AG04449 (cell line): ENCODE measurements at regions not wholly inside any gene's neighbourhood (a gene's known extent, or its start where the extent isn't known, plus 50 kb on each side); places are given as distances from the start of the nearest gene placed in this dataset.
"Not testable (repeated sequence)": the region's sequence is repeated elsewhere in the genome, so short reads cannot be mapped to it uniquely, and the experiment has no call there.

ENCODE experiments used
- CTCF ChIA-PET: fragments of 350-600 bp; formaldehyde crosslinking; extraction: SDS; loops from one replicate; lab custom pipeline; 2021; ENCODE audit warnings: antibody characterized with exemption; lab: Yijun Ruan, JAX
- POLR2A ChIA-PET: fragments of 400-600, 350-600 bp; formaldehyde crosslinking; extraction: SDS; loops from one replicate; lab custom pipeline; 2020; ENCODE audit warnings: antibody characterized with exemption, inconsistent platforms; lab: Yijun Ruan, JAX
- DNase-seq: peaks from one replicate; pipeline ENCODE4 v3.0.0-alpha.2; 2010; ENCODE audit warnings: low read depth, low spot score
- H3K4me3 ChIP-seq: 2 replicates; pipeline ENCODE4 v1.5.1; 2011; ENCODE audit warnings: low read depth, mild to moderate bottlenecking, control low read depth, low read length
- TF ChIP-seq, protein P1 (sequence below): IDR thresholded peaks from one replicate; pipeline ENCODE4 v1.5.1; 2011; ENCODE audit warnings: mild to moderate bottlenecking, moderate library complexity, low read length, control low read depth, inconsistent platforms; ENCODE audit not compliant: insufficient read depth; ENCODE audit errors: missing control alignments

GRCh38 chrX:114210879-114211278 lies 373.0 kb upstream of the HTR2C start:
- no peak overlapping the region for H3K4me3 ChIP-seq
- CTCF ChIA-PET, result no interaction called here

GRCh38 chrX:114201622-114202021 lies 382.3 kb upstream of the HTR2C start:
- TF ChIP-seq, protein P1, sequence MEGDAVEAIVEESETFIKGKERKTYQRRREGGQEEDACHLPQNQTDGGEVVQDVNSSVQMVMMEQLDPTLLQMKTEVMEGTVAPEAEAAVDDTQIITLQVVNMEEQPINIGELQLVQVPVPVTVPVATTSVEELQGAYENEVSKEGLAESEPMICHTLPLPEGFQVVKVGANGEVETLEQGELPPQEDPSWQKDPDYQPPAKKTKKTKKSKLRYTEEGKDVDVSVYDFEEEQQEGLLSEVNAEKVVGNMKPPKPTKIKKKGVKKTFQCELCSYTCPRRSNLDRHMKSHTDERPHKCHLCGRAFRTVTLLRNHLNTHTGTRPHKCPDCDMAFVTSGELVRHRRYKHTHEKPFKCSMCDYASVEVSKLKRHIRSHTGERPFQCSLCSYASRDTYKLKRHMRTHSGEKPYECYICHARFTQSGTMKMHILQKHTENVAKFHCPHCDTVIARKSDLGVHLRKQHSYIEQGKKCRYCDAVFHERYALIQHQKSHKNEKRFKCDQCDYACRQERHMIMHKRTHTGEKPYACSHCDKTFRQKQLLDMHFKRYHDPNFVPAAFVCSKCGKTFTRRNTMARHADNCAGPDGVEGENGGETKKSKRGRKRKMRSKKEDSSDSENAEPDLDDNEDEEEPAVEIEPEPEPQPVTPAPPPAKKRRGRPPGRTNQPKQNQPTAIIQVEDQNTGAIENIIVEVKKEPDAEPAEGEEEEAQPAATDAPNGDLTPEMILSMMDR, result no peak
- POLR2A ChIA-PET, result no interaction called here
- H3K4me3 ChIP-seq, result no peak overlapping the region
- DNase-seq, result no peak
- CTCF ChIA-PET, result no interaction called here

More at GRCh38 chrX:114210879-114211278, 373.0 kb upstream of the HTR2C start:
- POLR2A ChIA-PET, result no interaction called here
- no peak for DNase-seq
- TF ChIP-seq, protein P1, result no peak

- no peak for DNase-seq
- ChIA-PET POLR2A (no interaction called here), CTCF (no interaction called here)
- H3K4me3 ChIP-seq, result no peak overlapping the region
- TF ChIP-seq, protein P1, result no peak
Measured at GRCh38 chrX:114181195-114181594, 402.7 kb upstream of the HTR2C start.

DNA sequence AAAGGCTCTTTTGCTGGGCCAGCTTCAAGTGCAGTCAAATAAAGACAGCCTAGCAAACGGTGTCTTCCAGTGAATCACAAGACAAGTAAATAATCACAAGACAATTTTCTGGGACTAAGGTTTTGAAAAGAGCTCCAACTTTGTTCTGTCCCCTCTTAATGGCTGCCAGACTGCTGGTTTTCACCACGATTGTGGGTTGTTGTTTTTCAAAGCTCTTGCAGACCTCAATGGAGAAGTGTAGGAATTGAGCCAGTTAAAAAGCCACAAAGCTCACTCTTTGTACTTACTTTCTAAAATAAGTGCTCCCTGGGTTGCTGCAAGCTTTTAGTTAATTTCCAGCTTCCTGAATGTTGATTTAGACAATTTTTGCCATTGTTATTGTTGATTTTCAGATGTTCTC lies 405.8 kb upstream of the HTR2C start:
- no peak overlapping the region for H3K4me3 ChIP-seq
- POLR2A ChIA-PET, result no interaction called here
- no peak for DNase-seq
- TF ChIP-seq, protein P1, result no peak
- CTCF ChIA-PET, result no interaction called here

DNA sequence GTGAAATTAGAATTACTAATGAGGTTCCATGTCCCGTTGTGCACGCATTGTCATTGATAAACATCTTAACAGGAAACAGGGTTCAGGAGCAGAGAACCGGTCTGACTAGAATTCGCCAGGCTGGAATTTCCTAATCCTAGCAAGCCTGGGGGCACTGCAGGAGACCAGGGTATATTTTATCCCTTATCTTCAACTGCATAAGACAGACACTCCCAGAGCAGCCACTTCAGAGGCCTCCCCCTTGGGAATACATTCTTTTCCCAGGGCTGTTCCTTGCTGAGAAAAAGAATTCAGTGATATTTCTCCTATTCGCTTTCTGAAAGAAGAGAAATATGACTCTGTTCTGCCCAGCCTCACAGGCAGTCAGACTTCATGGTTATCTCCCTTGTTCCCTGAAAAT lies 416.6 kb upstream of the HTR2C start:
- CTCF ChIA-PET, POLR2A ChIA-PET: not testable (repeated sequence)

GRCh38 chrX:114166601-114167000 lies 417.3 kb upstream of the HTR2C start:
- TF ChIP-seq, protein P1, result no peak
- POLR2A ChIA-PET, result no interaction called here
- H3K4me3 ChIP-seq, result no peak overlapping the region
- DNase-seq, result no peak
- CTCF ChIA-PET, result no interaction called here

More for the DNA sequence above, 416.6 kb upstream of the HTR2C start:
- not testable (repeated sequence) for DNase-seq, H3K4me3 ChIP-seq

DNA sequence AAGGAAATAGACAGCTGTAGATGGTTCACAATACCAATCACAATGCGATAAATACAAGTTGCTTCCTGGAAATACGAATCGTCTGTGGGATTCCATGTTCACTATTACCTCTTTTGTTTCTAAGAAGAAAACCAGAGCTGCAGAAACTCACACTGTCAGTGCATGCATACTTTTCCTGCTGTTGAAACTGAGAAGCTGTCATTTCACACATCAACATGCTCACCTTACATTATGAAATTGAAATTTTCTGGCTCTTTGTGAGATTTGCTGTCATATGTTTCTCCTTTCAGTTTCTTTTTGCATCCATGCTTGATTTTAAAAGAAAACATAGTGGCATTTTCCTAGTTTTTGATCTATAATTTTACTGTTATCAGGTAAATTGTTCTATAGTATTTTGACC lies 418.3 kb upstream of the HTR2C start:
- ChIA-PET POLR2A (no interaction called here), CTCF (no interaction called here)
- DNase-seq, result no peak
- no peak overlapping the region for H3K4me3 ChIP-seq
- TF ChIP-seq, protein P1, result no peak
